GM12878 (cell line): ENCODE measurements at regions not wholly inside any gene's neighbourhood (a gene's known extent, or its start where the extent isn't known, plus 50 kb on each side); places are given as distances from the start of the nearest gene placed in this dataset.

ENCODE experiments used
- ATAC-seq: fragments of 200-7000 bp; cut with Tn5 transposase; 3 replicates; pipeline ENCODE4 v1.9.1; 2020; ENCODE audit warnings: mild to moderate bottlenecking, moderate library complexity
- BruUV-seq: library from RNA; stranded (reverse); fragments of 400-500 nt; replicated peaks from 2 replicates; lab custom pipeline; 2021; lab: Mats Ljungman, UMichigan
- CTCF ChIA-PET: fragments of 300-600 bp; sonication (Branson Sonifier 250); formaldehyde crosslinking; extraction: SDS; loops from one replicate; lab custom pipeline; 2021; ENCODE audit warnings: inconsistent platforms; lab: Yijun Ruan, JAX
- POLR2A ChIA-PET: fragments of 350-600 bp; formaldehyde crosslinking; extraction: SDS; loops from one replicate; lab custom pipeline; 2021; ENCODE audit warnings: inconsistent platforms; lab: Charles Lee
- RAD21 ChIA-PET: fragments of 300-600 bp; sonication (Branson Sonifier 250); formaldehyde crosslinking; loops from one replicate; lab custom pipeline; 2023; ENCODE audit warnings: antibody characterized with exemption; ENCODE audit not compliant: unreplicated experiment; lab: Charles Lee
- SMC1A ChIA-PET: fragments of 300-600 bp; sonication (Branson Sonifier 250); formaldehyde crosslinking; loops from one replicate; lab custom pipeline; 2023; ENCODE audit not compliant: unreplicated experiment, uncharacterized antibody; lab: Charles Lee
- DNase-seq: peaks from one replicate; pipeline ENCODE4 v3.0.0-alpha.2; 2011; ENCODE audit warnings: low read depth, low spot score
- FAIRE-seq: peaks from 3 replicates; lab custom pipeline; 2011; peaks lifted over from hg19 to GRCh38; lab: Jason Lieb, UNC
- H2AFZ ChIP-seq: 2 replicates; pipeline ENCODE4 v1.6.0; 2011; ENCODE audit warnings: low read depth, low read length, control low read depth; ENCODE audit not compliant: control insufficient read depth
- H3K27ac ChIP-seq: 2 replicates; pipeline ENCODE4 v1.5.1; 2011; ENCODE audit warnings: control low read depth; ENCODE audit not compliant: control insufficient read depth, insufficient read depth
- H3K27me3 ChIP-seq, 2 experiments: replicated peaks in 1 of 2; 2 replicates each; pipeline versions ENCODE4 v1.6.0 to v1.6.1; 2011; ENCODE audit warnings: low read length in 1 of 2; ENCODE audit not compliant: control insufficient read depth in 2 of 2, insufficient read depth in 2 of 2
- H3K36me3 ChIP-seq, 2 experiments: 2 replicates each; pipeline ENCODE4 v1.5.1; 2011; ENCODE audit warnings: low read length in 1 of 2; ENCODE audit not compliant: control insufficient read depth in 2 of 2, insufficient read depth in 2 of 2
- H3K4me1 ChIP-seq: 2 replicates; pipeline ENCODE4 v1.6.1; 2011; ENCODE audit warnings: mild to moderate bottlenecking, low read length, moderate library complexity, mixed read lengths; ENCODE audit not compliant: control insufficient read depth, insufficient read depth
- H3K4me2 ChIP-seq: 2 replicates; pipeline ENCODE4 v1.6.0; 2011; ENCODE audit warnings: control low read depth; ENCODE audit not compliant: control insufficient read depth, insufficient read depth
- H3K4me3 ChIP-seq: fragments of 200-600 bp; sonication (generic); 2 replicates; pipeline ENCODE4 v1.5.1; 2016
- H3K79me2 ChIP-seq: 2 replicates; pipeline ENCODE4 v1.6.0; 2011; ENCODE audit warnings: low read length; ENCODE audit not compliant: control insufficient read depth, insufficient read depth
- H3K9ac ChIP-seq: 2 replicates; pipeline ENCODE4 v1.8.0; 2011; ENCODE audit warnings: low read length, control low read depth, mixed read lengths; ENCODE audit not compliant: control insufficient read depth, insufficient read depth
- H3K9me3 ChIP-seq: replicated peaks from 3 replicates; pipeline ENCODE4 v1.5.1; 2011; ENCODE audit warnings: mild to moderate bottlenecking, low read length; ENCODE audit not compliant: control insufficient read depth, insufficient read depth
- H4K20me1 ChIP-seq: 2 replicates; pipeline ENCODE4 v1.6.0; 2011; ENCODE audit not compliant: control insufficient read depth, insufficient read depth
- BCL11A ChIP-seq: IDR thresholded peaks from 2 replicates; pipeline ENCODE4 v1.6.1; 2011; ENCODE audit warnings: low read depth, low read length
- CBX5 ChIP-seq: sonication (generic); IDR thresholded peaks from 2 replicates; pipeline ENCODE4 v1.6.1; 2016; ENCODE audit warnings: low read depth, moderate library complexity, mild to moderate bottlenecking, inconsistent platforms
- CEBPZ ChIP-seq: fragments of 150-350 bp; IDR thresholded peaks from 2 replicates; pipeline ENCODE4 v1.6.1; 2016; ENCODE audit warnings: low read depth, low read length
- E4F1 ChIP-seq: fragments of 450-650 bp; IDR thresholded peaks from 2 replicates; pipeline ENCODE4 v1.6.1; 2018; ENCODE audit warnings: borderline replicate concordance, mild to moderate bottlenecking; ENCODE audit not compliant: partially characterized antibody
- ELK1 ChIP-seq: IDR thresholded peaks from 2 replicates; pipeline ENCODE4 v1.6.1; 2012; ENCODE audit warnings: low read depth, low read length, improper control_type of control experiment
- HDAC6 ChIP-seq: fragments of 200-600 bp; sonication (generic); IDR thresholded peaks from one replicate; pipeline ENCODE4 v1.8.0; 2017; ENCODE audit warnings: antibody characterized with exemption; ENCODE audit not compliant: unreplicated experiment
- IRF4 ChIP-seq: IDR thresholded peaks from 2 replicates; pipeline ENCODE4 v1.6.1; 2011; ENCODE audit warnings: low read depth, low read length
- KAT2A ChIP-seq: conservative IDR thresholded peaks from 2 replicates; pipeline ENCODE4 v1.6.1; 2011; ENCODE audit warnings: low read depth, low read length; ENCODE audit not compliant: control insufficient read depth
- MEF2A ChIP-seq: IDR thresholded peaks from 2 replicates; pipeline ENCODE4 v1.6.1; 2011; ENCODE audit warnings: low read depth, mild to moderate bottlenecking, low read length, moderate library complexity; ENCODE audit not compliant: insufficient read depth
- NBN ChIP-seq: fragments of 450-650 bp; IDR thresholded peaks from 2 replicates; pipeline ENCODE4 v1.6.1; 2016
- POU2F2 ChIP-seq: IDR thresholded peaks from 3 replicates; pipeline ENCODE4 v1.6.1; 2011; ENCODE audit warnings: low read depth, mild to moderate bottlenecking, low read length, borderline replicate concordance
- SIN3A ChIP-seq: IDR thresholded peaks from 2 replicates; pipeline ENCODE4 v1.6.1; 2012; ENCODE audit warnings: low read depth, low read length, improper control_type of control experiment
- SP1 ChIP-seq: IDR thresholded peaks from one replicate; pipeline ENCODE4 v1.6.1; 2011; ENCODE audit warnings: low read depth, low read length
- TBL1XR1 ChIP-seq: IDR thresholded peaks from 2 replicates; pipeline ENCODE4 v1.6.1; 2012; ENCODE audit warnings: low read depth, low read length, improper control_type of control experiment
- WGBS: methylation state at CpG from one replicate; pipeline ENCODE4 v1.1.6; 2016; ENCODE audit warnings: low lambda C conversion rate; ENCODE audit not compliant: insufficient replicate concordance, insufficient coverage; ENCODE audit errors: missing lambda C conversion rate; 5-methylcytosine and 5-hydroxymethylcytosine counted together
- in situ Hi-C: fragments of 300-500 bp; cut with MboI; formaldehyde crosslinking; loops from 9 replicates; pipeline ENCODE4 v1.14.3; 2018; ENCODE audit warnings: mixed read lengths
- intact Hi-C: fragments of 100-400 bp; cut with micrococcal nuclease; formaldehyde crosslinking; loops from one replicate; pipeline ENCODE4 v1.14.2; 2022; ENCODE audit not compliant: unreplicated experiment

GRCh38 chr7:16233517-16233916 lies 187.8 kb downstream of the CRPPA start:
- Histone ChIP-seq H3K9ac (no peak overlapping the region), H4K20me1 (no peaks in the 10 kb centered on the region), H3K9me3 (no peaks in the 10 kb centered on the region), H3K36me3 (no peaks in the 10 kb centered on the region), H2AFZ (no peak overlapping the region), H3K79me2 (no peaks in the 10 kb centered on the region), H3K27ac (no peak overlapping the region), H3K27me3 (no peaks in the 10 kb centered on the region), H3K4me1 (no peaks in the 10 kb centered on the region), H3K4me2 (no peak overlapping the region), H3K4me3 (no peak overlapping the region)
- ChIA-PET POLR2A (no interaction called here), CTCF (no interaction called here), RAD21 (no interaction called here), SMC1A (no interaction called here)
- 73% methylated on average over 2 of the region's 2 CpGs for WGBS
- FAIRE-seq (no peak), DNase-seq (no peak), ATAC-seq (no peak)
- intact Hi-C loops (no loop called here), in situ Hi-C loops (no loop called here)
- no TSS peak for BruUV-seq
- no peak for TF ChIP-seq POU2F2
- TF ChIP-seq SIN3A = no peak
- no peak for TF ChIP-seq ELK1
- no peak for TF ChIP-seq BCL11A
- TF ChIP-seq MEF2A = no peak
- no peak for TF ChIP-seq HDAC6
- no peak for TF ChIP-seq NBN
- no peak for TF ChIP-seq SP1
- no peak for TF ChIP-seq CEBPZ
- TF ChIP-seq E4F1 = no peak
- no peak for TF ChIP-seq KAT2A
- TF ChIP-seq TBL1XR1 = no peak
- no peak for TF ChIP-seq CBX5
- no peak for TF ChIP-seq IRF4
